ENCODE measurements at regions not wholly inside any gene's neighbourhood (a gene's known extent, or its start where the extent isn't known, plus 50 kb on each side); places are given as distances from the start of the nearest gene placed in this dataset.

GRCh38 chr1:219279017-219279770 is 105.5 kb downstream of the LYPLAL1 start (continued):
- TF ChIP-seq CHD7 (IDR thresholded peaks at IDR 0.05; ENCODE audit: insufficient replicate concordance, low read length) = no peak
- no peak for TF ChIP-seq TAF1 (IDR thresholded peaks at IDR 0.05; ENCODE audit: low read depth, low read length)
- no peak for TF ChIP-seq SRF (IDR thresholded peaks at IDR 0.05; ENCODE audit: low read depth, low read length)
- no peak for TF ChIP-seq NRF1 (IDR thresholded peaks at IDR 0.05; ENCODE audit: low read depth, low read length)
